Testis (tissue), 2 donors: ENCODE measurements at regions not wholly inside any gene's neighbourhood (a gene's known extent, or its start where the extent isn't known, plus 50 kb on each side); places are given as distances from the start of the nearest gene placed in this dataset.
A peak's percentile ranks its signal among the peaks of the same experiment; 100 is the strongest.

Source experiments
- DNase-seq: peaks from one replicate; pipeline ENCODE4 v3.0.0-alpha.2; 2019
- H3K27ac ChIP-seq, 2 donors: fragments of 200-600 bp; sonication (generic); one replicate each; pipeline ENCODE4 v1.5.1; 2019
- H3K27me3 ChIP-seq: fragments of 200-600 bp; sonication (generic); one replicate; pipeline ENCODE4 v1.5.1; 2019
- H3K36me3 ChIP-seq: fragments of 200-600 bp; sonication (generic); one replicate; pipeline ENCODE4 v1.5.1; 2017; ENCODE audit warnings: low read depth; ENCODE audit errors: missing control alignments
- H3K4me1 ChIP-seq: fragments of 200-600 bp; sonication (generic); one replicate; pipeline ENCODE4 v1.5.1; 2019
- H3K4me3 ChIP-seq, 2 donors: fragments of 200-600 bp; sonication (generic); one replicate each; pipeline ENCODE4 v1.5.1; 2017 to 2019
- H3K9me3 ChIP-seq: fragments of 200-600 bp; sonication (generic); one replicate; pipeline ENCODE4 v1.5.1; 2017
- CTCF ChIP-seq, 3 experiments: fragments of 450-650 bp in 2 of 3; fragments of 200-600 bp in 1 of 3; sonication (generic) in 1 of 3; IDR thresholded peaks; one replicate each; pipeline ENCODE4 v1.5.1; 2016 to 2019; ENCODE audit warnings: antibody characterized with exemption in 3 of 3, mild to moderate bottlenecking in 2 of 3, moderate library complexity in 1 of 3
- POLR2A ChIP-seq: fragments of 450-650 bp; IDR thresholded peaks from one replicate; pipeline ENCODE4 v1.6.1; 2017; ENCODE audit warnings: antibody characterized with exemption, mild to moderate bottlenecking, moderate library complexity
- WGBS, 2 donors: methylation state at CpG; one replicate each; pipeline ENCODE4 v1.1.5; 2018; 5-methylcytosine and 5-hydroxymethylcytosine counted together
- intact Hi-C: fragments of 100-400 bp; cut with DNase I; formaldehyde crosslinking; loops from one replicate; pipeline ENCODE4 v1.15.1; 2023; ENCODE audit warnings: low total_unique reads

- no peak overlapping the region for H3K4me3 ChIP-seq
- TF ChIP-seq POLR2A, result no peak
- TF ChIP-seq CTCF (IDR thresholded peaks at IDR 0.05), result no peak
These were observed 252.4 kb downstream of the CLIC5 start for GRCh38 chr6:45763281-45763680.

GRCh38 chr6:45759472-45759810, 256.2 kb downstream of the CLIC5 start:
- TF ChIP-seq POLR2A (no peak), CTCF (IDR thresholded peaks at IDR 0.05) (no peak)
- Histone ChIP-seq H3K27me3 (no peaks in the 10 kb centered on the region), H3K4me1 (peaks cover 11% of the 10 kb centered on the region), H3K9me3 (no peaks in the 10 kb centered on the region), H3K27ac (no peak overlapping the region), H3K36me3 (no peaks in the 10 kb centered on the region), H3K4me3 (no peak overlapping the region)
- intact Hi-C loops, result no loop called here
- 37 to 41% methylated on average over 2 of the region's 2 CpGs for WGBS, 2 donors
- DNase-seq, result no peak

More at GRCh38 chr6:45763281-45763680, 252.4 kb downstream of the CLIC5 start:
- H3K4me1 ChIP-seq, result peaks cover 11% of the 10 kb centered on the region
- H3K36me3 ChIP-seq, result no peaks in the 10 kb centered on the region
- no peaks in the 10 kb centered on the region for H3K9me3 ChIP-seq
- no peak overlapping the region for H3K27ac ChIP-seq
- no peaks in the 10 kb centered on the region for H3K27me3 ChIP-seq
- intact Hi-C loops, result no loop called here
- DNase-seq, result no peak

DNA sequence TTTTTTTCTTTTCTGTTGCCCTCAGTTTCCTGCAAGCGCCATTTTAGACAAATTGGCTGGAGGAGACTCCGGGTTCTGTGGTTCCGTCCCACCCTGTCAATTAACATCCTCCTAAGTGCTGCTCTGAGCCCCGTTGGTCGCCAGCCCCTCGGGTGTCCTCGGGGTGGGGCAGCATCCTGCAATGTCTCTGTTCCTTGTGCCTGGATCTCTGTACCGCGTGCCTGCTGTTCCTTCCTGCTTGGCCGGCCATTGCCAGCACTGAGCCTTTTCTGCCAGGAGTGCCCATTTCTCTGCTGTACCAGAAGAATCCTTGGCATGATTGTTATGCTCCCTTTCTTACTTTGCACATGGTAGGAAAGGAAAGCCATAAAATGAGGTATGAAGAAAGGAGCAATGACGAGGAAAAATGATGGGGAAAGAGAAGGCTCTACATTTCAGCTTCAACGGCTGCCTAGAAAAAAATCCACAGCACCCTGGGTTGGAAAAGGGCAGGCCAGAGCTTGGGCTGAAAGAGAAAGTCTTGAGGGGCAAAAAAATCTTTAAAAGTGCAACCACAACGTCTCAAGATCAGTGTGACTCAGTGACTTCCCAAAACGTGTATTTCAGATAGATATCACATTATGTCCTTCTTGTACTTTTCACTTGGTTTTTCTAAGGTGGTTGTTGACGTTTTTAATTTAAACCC, 256.7 kb downstream of the CLIC5 start:
- WGBS, 2 donors, result 54 to 62% methylated on average over 15 of the region's 15 CpGs
- Histone ChIP-seq H3K27me3 (no peaks in the 10 kb centered on the region), H3K36me3 (no peaks in the 10 kb centered on the region), H3K9me3 (no peaks in the 10 kb centered on the region), H3K27ac (no peak overlapping the region), H3K4me1 (peaks cover 11% of the 10 kb centered on the region), H3K4me3 (no peak overlapping the region)
- DNase-seq, result no peak
- TF ChIP-seq POLR2A (no peak), CTCF (IDR thresholded peaks at IDR 0.05) (no peak)
- intact Hi-C loops, result no loop called here

DNA sequence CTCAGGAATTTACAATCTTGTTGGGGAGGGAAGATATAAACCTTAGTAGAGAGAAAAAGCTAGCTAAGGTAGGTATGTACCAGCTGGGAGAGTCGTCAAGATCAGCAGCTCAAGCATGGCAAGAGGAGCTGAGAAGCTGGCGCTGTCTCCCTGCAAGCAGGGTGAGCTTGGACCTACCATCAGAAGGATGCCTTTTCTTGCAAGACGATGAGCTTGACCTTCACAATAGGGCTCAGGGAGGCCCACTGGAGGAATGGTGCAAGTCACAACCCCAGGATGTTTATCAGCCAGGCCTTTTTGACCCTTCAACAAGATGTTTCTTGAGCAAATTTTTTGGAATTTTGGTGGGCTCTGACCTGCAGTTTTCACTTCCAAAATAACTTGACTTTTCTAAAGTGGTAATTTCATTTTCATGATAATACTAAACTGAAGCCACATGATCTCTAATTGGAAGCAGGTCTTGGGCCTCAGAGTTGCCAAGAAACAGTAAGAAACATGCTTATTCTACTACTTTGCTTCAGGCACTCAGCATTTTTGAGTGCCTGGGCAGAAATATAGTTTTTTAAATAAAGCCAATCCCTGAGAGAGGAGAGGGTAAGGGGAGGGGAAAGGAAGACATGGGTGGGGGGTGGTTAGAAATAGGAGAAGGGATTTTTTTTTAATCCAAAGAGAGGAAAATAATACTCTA, 258.1 kb downstream of the CLIC5 start:
- Histone ChIP-seq H3K9me3 (no peaks in the 10 kb centered on the region), H3K4me1 (peaks cover 11% of the 10 kb centered on the region), H3K4me3 (no peak overlapping the region), H3K36me3 (no peaks in the 10 kb centered on the region), H3K27me3 (no peaks in the 10 kb centered on the region), H3K27ac (peak overlapping the region in 1 of 2 donors; percentile 23)
- WGBS, 2 donors, result 73 to 75% methylated on average over 3 of the region's 3 CpGs
- DNase-seq, result peak; percentile 15
- TF ChIP-seq CTCF (IDR thresholded peaks at IDR 0.05) (no peak), POLR2A (no peak)
- intact Hi-C loops, result no loop called here

- intact Hi-C loops, result no loop called here
- Histone ChIP-seq H3K27me3 (no peaks in the 10 kb centered on the region), H3K4me3 (no peak overlapping the region), H3K27ac (no peak overlapping the region), H3K9me3 (no peaks in the 10 kb centered on the region), H3K4me1 (peaks cover 11% of the 10 kb centered on the region), H3K36me3 (no peaks in the 10 kb centered on the region)
- 80 to 88% methylated on average over 3 of the region's 3 CpGs for WGBS, 2 donors
- no peak for TF ChIP-seq CTCF (IDR thresholded peaks at IDR 0.05)
- no peak for TF ChIP-seq POLR2A
- no peak for DNase-seq
These were observed 259.1 kb downstream of the CLIC5 start for GRCh38 chr6:45756606-45757005.
